A673 (cell line): ENCODE measurements at regions not wholly inside any gene's neighbourhood (a gene's known extent, or its start where the extent isn't known, plus 50 kb on each side); places are given as distances from the start of the nearest gene placed in this dataset.

ENCODE experiments used
- CTCF ChIP-seq: fragments of 300-800, 200-600 bp; sonication (generic); conservative IDR thresholded peaks from 2 replicates; pipeline ENCODE4 v1.5.1; 2017; ENCODE audit warnings: low read depth, mild to moderate bottlenecking, antibody characterized with exemption, low read length, moderate library complexity, mixed read lengths
- EZH2 ChIP-seq: fragments of 200-600 bp; sonication (generic); IDR thresholded peaks from 2 replicates; pipeline ENCODE4 v1.6.1; 2017; ENCODE audit warnings: borderline replicate concordance, low read depth, mild to moderate bottlenecking, mixed read lengths, antibody characterized with exemption, low read length; ENCODE audit not compliant: poor library complexity, severe bottlenecking

GRCh38 chr2:76082509-76082908, 371.8 kb upstream of the GCFC2 start:
- no peak for TF ChIP-seq CTCF
- TF ChIP-seq EZH2 = no peak
